GM12892 (cell line): ENCODE measurements at regions not wholly inside any gene's neighbourhood (a gene's known extent, or its start where the extent isn't known, plus 50 kb on each side); places are given as distances from the start of the nearest gene placed in this dataset.

Source experiments
- POLR2A ChIP-seq: IDR thresholded peaks from 2 replicates; pipeline ENCODE4 v1.6.1; 2011; ENCODE audit warnings: low read depth, low read length, control low read depth
- POLR2AphosphoS5 ChIP-seq: IDR thresholded peaks from 2 replicates; pipeline ENCODE4 v1.6.1; 2011; ENCODE audit warnings: low read depth, low read length, control low read depth

DNA sequence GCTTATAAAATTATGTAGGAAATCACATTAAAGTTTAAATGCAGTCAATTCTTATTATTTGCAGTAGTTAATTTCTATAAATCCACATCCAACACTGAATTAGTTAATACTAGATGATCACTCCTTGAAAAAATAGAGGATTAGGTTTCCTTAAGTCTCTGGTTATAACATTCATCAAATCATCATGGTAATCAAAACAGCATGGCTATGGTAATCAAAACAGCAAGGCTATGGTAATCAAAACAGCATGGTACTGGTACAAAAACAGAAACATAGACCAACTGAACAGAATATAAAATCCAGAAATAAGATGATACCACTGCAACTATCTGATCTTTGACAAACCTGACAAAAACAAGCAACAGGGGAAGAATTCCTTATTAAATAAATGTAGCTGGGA lies 814.6 kb upstream of the CCDC179 start:
- no peak for TF ChIP-seq POLR2A
- TF ChIP-seq POLR2AphosphoS5, result no peak
